ENCODE measurements at regions not wholly inside any gene's neighbourhood (a gene's known extent, or its start where the extent isn't known, plus 50 kb on each side); places are given as distances from the start of the nearest gene placed in this dataset.

DNA sequence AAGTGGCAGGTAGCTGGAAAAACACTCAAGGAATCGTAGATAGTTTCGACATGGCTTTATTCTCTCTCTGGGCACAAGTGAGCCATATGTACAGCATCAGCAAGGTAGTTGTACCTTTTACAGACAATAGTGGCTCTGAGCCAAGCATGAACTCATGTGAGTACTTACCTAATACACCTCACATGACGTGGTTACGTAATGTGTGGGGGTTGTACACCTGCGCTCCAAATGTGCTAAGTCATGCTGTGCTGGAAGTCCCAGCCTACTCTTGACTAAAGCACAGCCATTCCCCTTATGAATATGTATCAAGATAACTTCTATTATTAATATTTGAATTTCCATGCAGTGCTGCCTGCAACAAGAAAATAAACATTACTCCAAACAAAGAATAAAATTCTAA, 78.8 kb upstream of the HMGN3 start:
- TF ChIP-seq, protein P1, sequence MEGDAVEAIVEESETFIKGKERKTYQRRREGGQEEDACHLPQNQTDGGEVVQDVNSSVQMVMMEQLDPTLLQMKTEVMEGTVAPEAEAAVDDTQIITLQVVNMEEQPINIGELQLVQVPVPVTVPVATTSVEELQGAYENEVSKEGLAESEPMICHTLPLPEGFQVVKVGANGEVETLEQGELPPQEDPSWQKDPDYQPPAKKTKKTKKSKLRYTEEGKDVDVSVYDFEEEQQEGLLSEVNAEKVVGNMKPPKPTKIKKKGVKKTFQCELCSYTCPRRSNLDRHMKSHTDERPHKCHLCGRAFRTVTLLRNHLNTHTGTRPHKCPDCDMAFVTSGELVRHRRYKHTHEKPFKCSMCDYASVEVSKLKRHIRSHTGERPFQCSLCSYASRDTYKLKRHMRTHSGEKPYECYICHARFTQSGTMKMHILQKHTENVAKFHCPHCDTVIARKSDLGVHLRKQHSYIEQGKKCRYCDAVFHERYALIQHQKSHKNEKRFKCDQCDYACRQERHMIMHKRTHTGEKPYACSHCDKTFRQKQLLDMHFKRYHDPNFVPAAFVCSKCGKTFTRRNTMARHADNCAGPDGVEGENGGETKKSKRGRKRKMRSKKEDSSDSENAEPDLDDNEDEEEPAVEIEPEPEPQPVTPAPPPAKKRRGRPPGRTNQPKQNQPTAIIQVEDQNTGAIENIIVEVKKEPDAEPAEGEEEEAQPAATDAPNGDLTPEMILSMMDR (IDR thresholded peaks at IDR 0.05; ENCODE audit: unreplicated experiment), result no peak
- no peak for DNase-seq (ENCODE audit: low spot score)
- Mint-ChIP-seq H3K4me1 (ENCODE audit: unreplicated experiment) (no peaks in the 10 kb centered on the region), H3K36me3 (ENCODE audit: low read depth, unreplicated experiment) (no peaks in the 10 kb centered on the region), H3K9me3 (ENCODE audit: unreplicated experiment) (no peaks in the 10 kb centered on the region), H3K27ac (ENCODE audit: unreplicated experiment) (no peak overlapping the region), H3K4me3 (ENCODE audit: unreplicated experiment) (no peak overlapping the region), H3K27me3 (ENCODE audit: unreplicated experiment) (peaks cover 9% of the 10 kb centered on the region)

DNA sequence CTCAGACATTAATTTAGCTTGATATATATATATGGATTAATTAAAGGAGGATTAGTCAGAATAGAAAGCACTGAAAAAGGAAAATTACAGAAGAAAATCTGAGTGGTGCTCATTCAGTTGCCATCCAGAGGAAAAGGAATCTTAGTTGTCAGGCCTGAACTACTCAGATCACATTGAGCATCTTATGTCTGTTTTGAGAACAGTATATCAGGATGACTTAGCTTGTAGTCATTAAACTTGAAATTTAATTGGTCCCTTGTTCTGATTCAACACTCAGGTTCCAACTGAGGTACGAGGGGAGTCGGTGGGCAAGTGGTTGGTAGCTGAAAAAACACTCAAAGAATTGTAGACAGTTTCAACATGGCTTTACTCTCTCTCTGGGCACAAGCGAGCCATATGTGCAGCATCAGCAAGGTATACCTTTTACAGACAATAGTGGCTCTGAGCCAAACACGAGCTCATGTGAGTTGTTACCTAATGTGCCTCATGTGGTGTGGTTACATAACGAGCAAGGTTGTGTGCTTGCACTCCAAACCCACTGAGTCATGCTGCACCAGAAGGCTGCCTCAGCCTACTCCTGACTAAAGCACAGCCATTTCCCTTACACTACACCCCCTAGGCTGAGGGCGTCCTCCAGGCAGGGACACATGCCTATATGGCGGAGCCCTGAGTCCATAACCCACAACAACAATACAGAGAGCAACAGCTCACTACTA, 73.0 kb upstream of the HMGN3 start:
- Mint-ChIP-seq H3K4me3 (ENCODE audit: unreplicated experiment) (no peak overlapping the region), H3K27me3 (ENCODE audit: unreplicated experiment) (peaks cover 9% of the 10 kb centered on the region), H3K27ac (ENCODE audit: unreplicated experiment) (no peak overlapping the region), H3K4me1 (ENCODE audit: unreplicated experiment) (no peaks in the 10 kb centered on the region), H3K9me3 (ENCODE audit: unreplicated experiment) (no peaks in the 10 kb centered on the region), H3K36me3 (ENCODE audit: low read depth, unreplicated experiment) (no peaks in the 10 kb centered on the region)
- no peak for DNase-seq (ENCODE audit: low spot score)
- TF ChIP-seq, protein P1 (IDR thresholded peaks at IDR 0.05; ENCODE audit: unreplicated experiment), result no peak

DNA sequence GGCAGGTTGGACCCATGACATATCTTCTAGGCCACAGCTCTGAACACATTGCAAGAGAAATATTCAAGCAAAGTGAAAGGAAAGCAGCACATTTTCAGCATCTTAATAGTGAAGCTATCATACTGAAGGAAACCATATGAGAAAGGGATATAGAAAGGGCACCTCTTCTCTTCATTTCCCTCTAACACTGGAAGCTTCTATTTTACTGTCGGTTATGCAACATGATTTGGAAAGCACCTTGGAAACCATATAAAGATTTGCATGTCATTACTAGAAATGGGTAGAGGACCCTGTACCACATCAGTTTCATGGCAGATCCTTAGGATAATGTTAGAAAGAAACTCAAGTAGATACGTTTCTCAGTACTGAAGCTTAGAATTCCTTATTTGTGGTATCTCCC, 70.5 kb upstream of the HMGN3 start:
- no peaks in the 10 kb centered on the region for H3K4me1 Mint-ChIP-seq (ENCODE audit: unreplicated experiment)
- H3K4me3 Mint-ChIP-seq (ENCODE audit: unreplicated experiment), result no peak overlapping the region
- H3K9me3 Mint-ChIP-seq (ENCODE audit: unreplicated experiment), result no peaks in the 10 kb centered on the region
- H3K27ac Mint-ChIP-seq (ENCODE audit: unreplicated experiment), result no peak overlapping the region
- TF ChIP-seq, protein P1 (IDR thresholded peaks at IDR 0.05; ENCODE audit: unreplicated experiment), result no peak
- no peak for DNase-seq (ENCODE audit: low spot score)
- no peaks in the 10 kb centered on the region for H3K36me3 Mint-ChIP-seq (ENCODE audit: low read depth, unreplicated experiment)
- peaks cover 5% of the 10 kb centered on the region for H3K27me3 Mint-ChIP-seq (ENCODE audit: unreplicated experiment)

DNA sequence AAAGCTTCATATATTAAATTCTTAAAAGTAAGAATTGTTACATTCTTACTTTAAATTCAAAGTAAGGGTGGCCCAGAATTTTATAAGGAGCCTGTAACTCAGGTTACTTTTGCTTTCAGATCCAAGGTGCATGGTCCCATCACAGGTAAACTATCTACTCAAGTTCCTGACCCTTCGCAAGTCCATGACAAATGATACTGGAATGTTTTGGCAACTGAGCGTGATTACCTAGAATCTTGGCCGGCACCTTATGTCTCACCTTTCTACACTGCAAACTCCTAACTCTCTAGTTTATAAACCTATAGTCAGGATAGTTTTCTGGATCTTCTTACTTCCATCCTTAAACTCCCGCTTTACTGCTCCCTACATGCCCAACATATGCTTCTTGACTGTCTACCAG, 67.9 kb upstream of the HMGN3 start:
- no peak overlapping the region for H3K4me3 Mint-ChIP-seq (ENCODE audit: unreplicated experiment)
- H3K9me3 Mint-ChIP-seq (ENCODE audit: unreplicated experiment), result no peaks in the 10 kb centered on the region
- no peak overlapping the region for H3K27ac Mint-ChIP-seq (ENCODE audit: unreplicated experiment)
- TF ChIP-seq, protein P1 (IDR thresholded peaks at IDR 0.05; ENCODE audit: unreplicated experiment), result no peak
- H3K27me3 Mint-ChIP-seq (ENCODE audit: unreplicated experiment), result no peaks in the 10 kb centered on the region
- no peaks in the 10 kb centered on the region for H3K4me1 Mint-ChIP-seq (ENCODE audit: unreplicated experiment)
- DNase-seq (ENCODE audit: low spot score), result no peak
- no peaks in the 10 kb centered on the region for H3K36me3 Mint-ChIP-seq (ENCODE audit: low read depth, unreplicated experiment)

DNA sequence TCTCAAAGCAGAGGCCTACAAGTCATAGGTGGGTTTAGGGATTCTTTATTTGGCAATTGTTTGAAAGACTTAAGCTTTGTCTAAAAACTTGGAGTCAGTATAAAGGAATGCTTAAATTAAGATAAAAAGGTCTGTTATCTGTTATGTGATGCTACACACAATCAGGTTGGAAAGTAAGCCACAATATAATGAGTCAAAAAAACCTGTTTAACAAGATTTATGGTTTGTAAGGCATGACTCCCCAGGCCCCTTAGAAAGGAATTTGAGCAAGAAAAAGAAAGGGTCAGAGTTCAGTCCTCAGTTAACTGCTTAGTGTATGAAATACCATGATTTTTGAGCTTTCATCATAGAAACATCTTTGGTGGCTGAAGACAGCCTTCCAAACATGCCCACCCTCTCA, 66.8 kb upstream of the HMGN3 start:
- Mint-ChIP-seq H3K36me3 (ENCODE audit: low read depth, unreplicated experiment) (no peaks in the 10 kb centered on the region), H3K27ac (ENCODE audit: unreplicated experiment) (no peak overlapping the region), H3K4me3 (ENCODE audit: unreplicated experiment) (no peak overlapping the region), H3K4me1 (ENCODE audit: unreplicated experiment) (no peaks in the 10 kb centered on the region), H3K9me3 (ENCODE audit: unreplicated experiment) (no peaks in the 10 kb centered on the region), H3K27me3 (ENCODE audit: unreplicated experiment) (no peaks in the 10 kb centered on the region)
- DNase-seq (ENCODE audit: low spot score), result no peak
- TF ChIP-seq, protein P1 (IDR thresholded peaks at IDR 0.05; ENCODE audit: unreplicated experiment), result no peak

All from endothelial cell (in vitro differentiated cells).